GM12873 (cell line): ENCODE measurements at regions not wholly inside any gene's neighbourhood (a gene's known extent, or its start where the extent isn't known, plus 50 kb on each side); places are given as distances from the start of the nearest gene placed in this dataset.

Experiments used
- TF ChIP-seq, protein P1 (sequence below): IDR thresholded peaks from 2 replicates; pipeline ENCODE4 v1.5.1; 2012; ENCODE audit warnings: low read depth, mild to moderate bottlenecking, moderate library complexity, low read length, control low read depth; ENCODE audit not compliant: insufficient read depth; ENCODE audit errors: missing control alignments

DNA sequence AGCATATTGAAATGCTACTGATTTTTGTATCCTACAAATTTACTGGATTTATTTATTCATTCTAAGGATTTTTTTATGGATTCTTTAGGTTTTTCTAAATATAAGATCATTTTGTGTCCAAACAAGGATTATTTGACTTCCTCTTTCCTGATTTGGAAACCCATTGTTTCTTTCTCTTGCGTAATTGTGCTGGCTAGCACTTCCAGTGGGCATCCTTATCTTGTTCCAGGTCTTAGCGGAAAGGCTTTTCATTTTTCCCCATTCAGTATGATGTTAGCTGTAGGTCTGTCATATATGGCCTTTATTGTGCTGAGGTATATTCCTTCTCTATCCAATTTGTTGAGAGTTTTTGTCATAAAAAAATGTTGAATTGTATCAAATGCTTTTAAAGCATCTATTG lies 57.2 kb upstream of the RHOJ start:
- TF ChIP-seq, protein P1, sequence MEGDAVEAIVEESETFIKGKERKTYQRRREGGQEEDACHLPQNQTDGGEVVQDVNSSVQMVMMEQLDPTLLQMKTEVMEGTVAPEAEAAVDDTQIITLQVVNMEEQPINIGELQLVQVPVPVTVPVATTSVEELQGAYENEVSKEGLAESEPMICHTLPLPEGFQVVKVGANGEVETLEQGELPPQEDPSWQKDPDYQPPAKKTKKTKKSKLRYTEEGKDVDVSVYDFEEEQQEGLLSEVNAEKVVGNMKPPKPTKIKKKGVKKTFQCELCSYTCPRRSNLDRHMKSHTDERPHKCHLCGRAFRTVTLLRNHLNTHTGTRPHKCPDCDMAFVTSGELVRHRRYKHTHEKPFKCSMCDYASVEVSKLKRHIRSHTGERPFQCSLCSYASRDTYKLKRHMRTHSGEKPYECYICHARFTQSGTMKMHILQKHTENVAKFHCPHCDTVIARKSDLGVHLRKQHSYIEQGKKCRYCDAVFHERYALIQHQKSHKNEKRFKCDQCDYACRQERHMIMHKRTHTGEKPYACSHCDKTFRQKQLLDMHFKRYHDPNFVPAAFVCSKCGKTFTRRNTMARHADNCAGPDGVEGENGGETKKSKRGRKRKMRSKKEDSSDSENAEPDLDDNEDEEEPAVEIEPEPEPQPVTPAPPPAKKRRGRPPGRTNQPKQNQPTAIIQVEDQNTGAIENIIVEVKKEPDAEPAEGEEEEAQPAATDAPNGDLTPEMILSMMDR, result no peak

DNA sequence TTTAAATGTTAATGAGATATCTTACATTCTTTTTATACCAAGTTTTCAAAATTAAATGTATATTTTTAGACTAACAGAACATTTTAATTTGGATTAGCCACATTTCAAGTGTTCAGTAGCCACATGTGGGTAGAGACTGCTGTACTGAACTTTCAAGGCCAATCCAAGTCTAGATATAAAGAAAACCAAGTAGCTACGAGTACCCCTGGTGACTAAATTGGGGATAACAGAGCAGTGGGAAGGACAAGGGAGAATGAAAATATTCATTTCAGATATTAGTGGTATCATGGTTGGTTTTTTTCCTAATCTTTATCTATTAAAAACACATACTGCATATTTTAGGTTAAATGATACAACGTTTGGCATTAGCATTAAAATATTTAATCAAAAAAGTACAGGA lies 69.4 kb upstream of the RHOJ start:
- TF ChIP-seq, protein P1, result peak; percentile 16

DNA sequence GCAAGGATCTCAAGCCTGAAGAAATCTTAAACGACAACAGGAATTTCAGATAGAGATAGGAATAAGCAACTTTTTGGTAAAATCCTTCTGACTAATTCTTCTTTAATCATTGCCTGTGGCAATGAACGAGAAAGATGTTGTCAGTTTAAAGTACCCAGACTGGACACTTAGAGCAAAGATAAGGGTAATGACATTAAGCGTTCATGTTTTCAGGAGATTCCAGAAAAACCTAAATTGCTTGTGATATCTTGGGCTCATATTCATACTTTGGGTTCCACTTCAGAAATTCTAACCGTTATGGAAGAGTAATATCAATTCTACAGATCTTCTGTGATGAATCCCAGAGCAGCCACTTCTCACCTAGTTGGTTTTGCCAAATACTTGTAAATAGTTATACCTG lies 73.7 kb upstream of the RHOJ start:
- TF ChIP-seq, protein P1, result no peak

DNA sequence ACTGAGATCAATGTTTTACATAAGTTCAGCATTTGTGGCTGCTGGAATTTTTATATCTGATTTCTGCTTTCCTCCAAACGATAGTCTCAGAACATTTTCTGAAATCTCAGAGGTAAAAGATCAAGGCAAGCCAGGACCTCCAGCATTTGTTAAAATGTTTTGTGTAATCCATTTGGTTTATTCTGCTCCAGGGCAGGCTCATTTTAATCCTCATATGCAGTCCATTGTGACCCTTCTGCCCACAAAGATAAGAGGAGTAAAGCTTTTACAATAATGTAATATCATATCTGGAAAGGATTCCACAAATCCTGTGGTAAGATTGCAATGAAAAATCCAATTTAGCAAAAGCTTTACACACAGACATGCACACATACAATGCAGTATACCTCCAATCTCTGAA lies 55.3 kb upstream of the KCNH5 start:
- TF ChIP-seq, protein P1, result no peak

DNA sequence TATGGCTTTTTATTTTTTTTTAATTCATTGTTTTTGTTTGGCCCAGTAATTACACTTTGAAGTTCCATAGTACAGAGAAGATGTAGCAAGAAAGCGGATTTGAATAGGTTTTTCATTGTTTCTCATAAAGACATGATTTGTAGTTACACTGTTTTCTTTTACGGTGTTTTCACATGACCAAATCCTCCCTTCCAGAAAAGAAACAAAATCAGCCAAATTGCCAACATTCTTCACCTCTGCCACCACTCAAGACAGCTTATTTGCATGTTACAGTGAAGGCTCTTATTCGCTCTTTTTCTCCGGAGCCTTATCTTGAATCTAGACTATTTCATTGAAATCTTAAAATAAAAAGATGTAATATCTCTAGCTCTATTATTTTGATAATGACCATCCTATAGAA lies 50.9 kb upstream of the KCNH5 start:
- TF ChIP-seq, protein P1, result no peak
